ENCODE measurements at regions not wholly inside any gene's neighbourhood (a gene's known extent, or its start where the extent isn't known, plus 50 kb on each side); places are given as distances from the start of the nearest gene placed in this dataset.

DNA sequence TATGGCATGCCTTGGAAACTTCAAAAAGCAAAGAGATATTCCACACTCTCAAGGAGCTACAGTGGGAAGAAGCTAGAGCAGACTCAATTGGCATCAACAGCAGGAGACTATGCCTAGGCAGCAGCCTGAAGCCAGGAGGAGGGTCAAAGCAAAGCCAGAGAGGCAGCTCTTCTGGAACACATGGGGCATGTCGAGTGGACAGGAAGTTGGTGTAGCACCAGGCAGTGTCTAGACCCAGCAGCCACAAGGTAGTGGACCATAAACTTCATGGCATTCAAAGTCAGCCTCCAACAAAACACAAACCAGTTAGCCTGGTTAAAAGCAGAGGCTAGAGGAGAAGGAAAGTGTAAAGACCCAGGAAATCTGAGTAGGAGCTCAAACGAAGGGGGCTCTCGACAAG, 311.2 kb upstream of the PKDCC start:
- no peak for DNase-seq (ENCODE audit: low read depth in 1 of 2, low spot score in 1 of 2)
- Histone ChIP-seq H3K27me3 (ENCODE audit: insufficient read depth, poor library complexity, severe bottlenecking) (no peaks in the 10 kb centered on the region), H3K4me3 (replicated peaks; ENCODE audit: insufficient read depth, low read length) (no peak overlapping the region), H3K27ac (replicated peaks) (no peak overlapping the region)
- TF ChIP-seq POLR2AphosphoS5 (IDR thresholded peaks at IDR 0.05; ENCODE audit: low read depth), result no peak
- no peak for TF ChIP-seq GABPA (IDR thresholded peaks at IDR 0.05; ENCODE audit: low read depth)
- no peak for TF ChIP-seq SPI1 (IDR thresholded peaks at IDR 0.05; ENCODE audit: borderline replicate concordance, low read depth)
- TF ChIP-seq, protein P1, sequence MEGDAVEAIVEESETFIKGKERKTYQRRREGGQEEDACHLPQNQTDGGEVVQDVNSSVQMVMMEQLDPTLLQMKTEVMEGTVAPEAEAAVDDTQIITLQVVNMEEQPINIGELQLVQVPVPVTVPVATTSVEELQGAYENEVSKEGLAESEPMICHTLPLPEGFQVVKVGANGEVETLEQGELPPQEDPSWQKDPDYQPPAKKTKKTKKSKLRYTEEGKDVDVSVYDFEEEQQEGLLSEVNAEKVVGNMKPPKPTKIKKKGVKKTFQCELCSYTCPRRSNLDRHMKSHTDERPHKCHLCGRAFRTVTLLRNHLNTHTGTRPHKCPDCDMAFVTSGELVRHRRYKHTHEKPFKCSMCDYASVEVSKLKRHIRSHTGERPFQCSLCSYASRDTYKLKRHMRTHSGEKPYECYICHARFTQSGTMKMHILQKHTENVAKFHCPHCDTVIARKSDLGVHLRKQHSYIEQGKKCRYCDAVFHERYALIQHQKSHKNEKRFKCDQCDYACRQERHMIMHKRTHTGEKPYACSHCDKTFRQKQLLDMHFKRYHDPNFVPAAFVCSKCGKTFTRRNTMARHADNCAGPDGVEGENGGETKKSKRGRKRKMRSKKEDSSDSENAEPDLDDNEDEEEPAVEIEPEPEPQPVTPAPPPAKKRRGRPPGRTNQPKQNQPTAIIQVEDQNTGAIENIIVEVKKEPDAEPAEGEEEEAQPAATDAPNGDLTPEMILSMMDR (IDR thresholded peaks at IDR 0.05; ENCODE audit: insufficient read depth, low read length), result no peak
- TF ChIP-seq, protein P2, sequence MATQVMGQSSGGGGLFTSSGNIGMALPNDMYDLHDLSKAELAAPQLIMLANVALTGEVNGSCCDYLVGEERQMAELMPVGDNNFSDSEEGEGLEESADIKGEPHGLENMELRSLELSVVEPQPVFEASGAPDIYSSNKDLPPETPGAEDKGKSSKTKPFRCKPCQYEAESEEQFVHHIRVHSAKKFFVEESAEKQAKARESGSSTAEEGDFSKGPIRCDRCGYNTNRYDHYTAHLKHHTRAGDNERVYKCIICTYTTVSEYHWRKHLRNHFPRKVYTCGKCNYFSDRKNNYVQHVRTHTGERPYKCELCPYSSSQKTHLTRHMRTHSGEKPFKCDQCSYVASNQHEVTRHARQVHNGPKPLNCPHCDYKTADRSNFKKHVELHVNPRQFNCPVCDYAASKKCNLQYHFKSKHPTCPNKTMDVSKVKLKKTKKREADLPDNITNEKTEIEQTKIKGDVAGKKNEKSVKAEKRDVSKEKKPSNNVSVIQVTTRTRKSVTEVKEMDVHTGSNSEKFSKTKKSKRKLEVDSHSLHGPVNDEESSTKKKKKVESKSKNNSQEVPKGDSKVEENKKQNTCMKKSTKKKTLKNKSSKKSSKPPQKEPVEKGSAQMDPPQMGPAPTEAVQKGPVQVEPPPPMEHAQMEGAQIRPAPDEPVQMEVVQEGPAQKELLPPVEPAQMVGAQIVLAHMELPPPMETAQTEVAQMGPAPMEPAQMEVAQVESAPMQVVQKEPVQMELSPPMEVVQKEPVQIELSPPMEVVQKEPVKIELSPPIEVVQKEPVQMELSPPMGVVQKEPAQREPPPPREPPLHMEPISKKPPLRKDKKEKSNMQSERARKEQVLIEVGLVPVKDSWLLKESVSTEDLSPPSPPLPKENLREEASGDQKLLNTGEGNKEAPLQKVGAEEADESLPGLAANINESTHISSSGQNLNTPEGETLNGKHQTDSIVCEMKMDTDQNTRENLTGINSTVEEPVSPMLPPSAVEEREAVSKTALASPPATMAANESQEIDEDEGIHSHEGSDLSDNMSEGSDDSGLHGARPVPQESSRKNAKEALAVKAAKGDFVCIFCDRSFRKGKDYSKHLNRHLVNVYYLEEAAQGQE (IDR thresholded peaks at IDR 0.05; ENCODE audit: insufficient replicate concordance, low read depth), result no peak

DNA sequence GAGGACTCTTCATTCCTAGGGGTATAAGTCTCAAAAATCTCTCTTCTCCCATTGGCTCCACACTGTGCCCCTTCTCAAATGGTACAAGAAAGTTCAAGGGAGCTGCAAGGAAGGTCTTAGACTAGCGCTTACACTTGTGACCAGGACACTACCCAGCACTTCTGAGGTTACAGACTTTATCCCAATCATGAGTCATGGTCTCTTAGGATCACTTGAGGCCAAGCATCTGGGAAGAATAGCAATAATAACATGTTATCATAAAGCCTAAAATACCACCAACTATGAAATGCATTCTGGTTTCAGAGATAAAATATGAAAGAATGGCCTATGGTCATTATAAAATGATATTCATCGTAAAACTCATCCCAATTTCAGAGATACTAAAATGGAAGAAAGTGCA, 309.9 kb upstream of the PKDCC start:
- no peak for DNase-seq (ENCODE audit: low read depth in 1 of 2, low spot score in 1 of 2)
- Histone ChIP-seq H3K4me3 (replicated peaks; ENCODE audit: insufficient read depth, low read length) (no peak overlapping the region), H3K27me3 (ENCODE audit: insufficient read depth, poor library complexity, severe bottlenecking) (no peaks in the 10 kb centered on the region), H3K27ac (replicated peaks) (no peak overlapping the region)
- TF ChIP-seq POLR2AphosphoS5 (IDR thresholded peaks at IDR 0.05; ENCODE audit: low read depth) (no peak), SPI1 (IDR thresholded peaks at IDR 0.05; ENCODE audit: borderline replicate concordance, low read depth) (no peak), GABPA (IDR thresholded peaks at IDR 0.05; ENCODE audit: low read depth) (no peak)
- TF ChIP-seq, protein P1 (IDR thresholded peaks at IDR 0.05; ENCODE audit: insufficient read depth, low read length), result no peak
- TF ChIP-seq, protein P2 (IDR thresholded peaks at IDR 0.05; ENCODE audit: insufficient replicate concordance, low read depth), result no peak

DNA sequence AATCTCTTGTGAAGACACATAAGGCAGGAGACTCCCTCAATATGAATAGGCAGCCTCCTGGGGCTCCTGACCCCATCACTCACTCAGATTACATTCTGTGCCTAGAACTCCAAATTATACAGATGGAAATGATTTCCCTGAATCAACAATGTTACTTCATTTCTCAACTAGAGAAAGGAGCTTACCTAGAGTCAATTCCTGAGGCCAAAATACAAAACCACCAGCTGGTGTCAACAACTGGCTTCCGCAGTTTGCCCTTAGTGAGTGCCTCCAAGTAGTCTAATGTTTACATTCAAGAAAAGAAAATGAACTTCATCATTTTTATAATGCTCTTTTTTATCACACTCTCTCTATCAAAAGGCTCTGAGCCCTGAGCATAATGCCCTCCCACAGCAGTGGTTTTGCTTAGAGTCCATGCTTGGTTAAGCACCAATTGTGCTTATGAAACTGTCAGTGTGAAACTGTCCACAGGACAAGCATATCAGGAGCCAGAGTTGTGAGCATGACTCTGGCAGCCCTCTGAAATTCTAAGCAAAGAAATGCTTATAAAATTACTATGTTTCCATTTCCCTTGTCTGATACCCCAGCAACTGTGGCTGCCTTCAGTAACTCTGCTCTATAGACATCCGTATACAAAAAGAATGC, 305.7 kb upstream of the PKDCC start:
- Histone ChIP-seq H3K27me3 (ENCODE audit: insufficient read depth, poor library complexity, severe bottlenecking) (no peaks in the 10 kb centered on the region), H3K4me3 (replicated peaks; ENCODE audit: insufficient read depth, low read length) (no peak overlapping the region), H3K27ac (replicated peaks) (no peak overlapping the region)
- TF ChIP-seq SPI1 (IDR thresholded peaks at IDR 0.05; ENCODE audit: borderline replicate concordance, low read depth) (no peak), GABPA (IDR thresholded peaks at IDR 0.05; ENCODE audit: low read depth) (no peak), POLR2AphosphoS5 (IDR thresholded peaks at IDR 0.05; ENCODE audit: low read depth) (no peak)
- TF ChIP-seq, protein P1 (IDR thresholded peaks at IDR 0.05; ENCODE audit: insufficient read depth, low read length), result no peak
- TF ChIP-seq, protein P2 (IDR thresholded peaks at IDR 0.05; ENCODE audit: insufficient replicate concordance, low read depth), result no peak
- DNase-seq (ENCODE audit: low read depth in 1 of 2, low spot score in 1 of 2), result no peak

All from HL-60 (cell line).